ENCODE measurements at regions not wholly inside any gene's neighbourhood (a gene's known extent, or its start where the extent isn't known, plus 50 kb on each side); places are given as distances from the start of the nearest gene placed in this dataset.

DNA sequence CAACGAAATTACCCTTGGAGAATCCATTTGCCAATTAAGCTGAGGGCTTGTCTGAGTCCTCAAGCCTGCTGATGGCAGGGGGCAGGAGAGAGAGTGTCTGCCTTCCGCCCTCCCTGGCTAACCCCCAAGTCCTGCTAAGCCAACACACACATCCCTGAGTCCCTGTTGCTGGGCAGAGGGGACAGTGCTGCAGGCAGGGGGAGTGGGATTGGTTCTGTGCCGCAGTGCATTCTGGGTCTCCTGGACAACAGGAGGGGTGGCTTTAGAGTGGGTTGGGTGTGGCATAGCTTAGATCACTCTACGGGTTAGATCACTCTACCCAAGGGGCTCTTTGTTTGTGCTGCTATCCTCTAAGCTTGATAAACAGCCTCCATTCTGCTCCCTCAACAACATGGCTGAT is 427.7 kb downstream of the CDK5RAP2 start:
- Histone ChIP-seq H4K8ac (ENCODE audit: low read depth, low read length) (peak overlapping the region; percentile 66), H2AFZ (ENCODE audit: low read length) (peak overlapping the region; percentile 79), H3K27me3 (ENCODE audit: control insufficient read depth in 3 of 3, insufficient read depth in 3 of 3, low read depth in 1 of 3, low read length in 3 of 3) (no peaks in the 10 kb centered on the region), H3K79me1 (ENCODE audit: low read depth, low read length) (no peaks in the 10 kb centered on the region), H3K14ac (ENCODE audit: low read length) (no peak overlapping the region), H3K23ac (ENCODE audit: low read depth, low read length, poor library complexity) (no peak overlapping the region), H2BK12ac (ENCODE audit: low read length) (no peak overlapping the region), H3K36me3 (replicated peaks in 1 of 2; ENCODE audit: control insufficient read depth in 2 of 2, insufficient read depth in 2 of 2, low read length in 2 of 2) (no peaks in the 10 kb centered on the region), H3K9ac (ENCODE audit: low read depth, low read length, poor library complexity) (peak overlapping the region; percentile 35), H4K91ac (ENCODE audit: low read depth, low read length, poor library complexity) (no peak overlapping the region), H3K4ac (ENCODE audit: low read length) (no peak overlapping the region), H3K27ac (replicated peaks; ENCODE audit: low read length) (peak overlapping the region; percentile 75), H2BK5ac (ENCODE audit: low read length) (no peak overlapping the region), H3K9me3 (replicated peaks in 1 of 2; ENCODE audit: control insufficient read depth in 2 of 2, insufficient read depth in 1 of 2, low read depth in 1 of 2, low read length in 2 of 2) (no peaks in the 10 kb centered on the region), H2AK5ac (ENCODE audit: low read depth, low read length) (no peak overlapping the region), H2BK15ac (ENCODE audit: low read length) (no peak overlapping the region), H3K18ac (ENCODE audit: low read length) (peak overlapping the region; percentile 74), H3K4me3 (ENCODE audit: low read length in 2 of 2) (no peak overlapping the region), H3K4me1 (ENCODE audit: control insufficient read depth in 2 of 2, insufficient read depth in 1 of 2, low read depth in 1 of 2, low read length in 2 of 2) (peaks cover 0 to 13% of the 10 kb centered on the region in 2 donors), H3K4me2 (ENCODE audit: insufficient read depth, low read length, poor library complexity, severe bottlenecking) (no peak overlapping the region), H2BK120ac (ENCODE audit: low read depth, low read length) (no peak overlapping the region)
- WGBS, 2 donors (ENCODE audit: extremely low coverage in 2 of 2, insufficient read length in 2 of 2, insufficient replicate concordance in 1 of 2): no CpG with 5 or more reads among the region's 4 CpGs
- peak; percentile 48 for DNase-seq (ENCODE audit: low spot score)

DNA sequence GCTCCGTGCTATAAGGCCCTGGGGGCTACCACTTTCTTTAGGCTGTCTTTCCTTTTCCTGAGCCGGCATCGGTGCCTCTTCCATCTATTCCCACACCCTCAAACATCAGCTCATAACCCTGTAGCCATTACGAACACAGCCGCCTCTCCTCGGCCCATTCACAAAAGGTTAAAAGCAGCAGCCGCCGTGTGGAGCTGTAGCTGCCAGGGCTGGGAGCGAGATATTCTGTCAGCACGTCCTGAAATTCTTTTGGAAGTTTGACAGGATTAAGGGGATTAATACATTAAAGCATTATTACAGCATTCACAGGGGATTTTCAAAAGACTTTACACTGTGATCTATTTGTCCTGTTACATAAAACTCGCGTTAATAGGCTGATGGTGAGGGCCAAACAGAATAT is 428.2 kb downstream of the CDK5RAP2 start:
- Histone ChIP-seq H2BK15ac (ENCODE audit: low read length) (no peak overlapping the region), H2BK120ac (ENCODE audit: low read depth, low read length) (no peak overlapping the region), H2AFZ (ENCODE audit: low read length) (peak overlapping the region; percentile 79), H3K9ac (ENCODE audit: low read depth, low read length, poor library complexity) (no peak overlapping the region), H3K18ac (ENCODE audit: low read length) (no peak overlapping the region), H3K36me3 (replicated peaks in 1 of 2; ENCODE audit: control insufficient read depth in 2 of 2, insufficient read depth in 2 of 2, low read length in 2 of 2) (no peaks in the 10 kb centered on the region), H3K27ac (replicated peaks; ENCODE audit: low read length) (peak overlapping the region; percentile 75), H2BK5ac (ENCODE audit: low read length) (no peak overlapping the region), H2AK5ac (ENCODE audit: low read depth, low read length) (no peak overlapping the region), H3K4me2 (ENCODE audit: insufficient read depth, low read length, poor library complexity, severe bottlenecking) (no peak overlapping the region), H2BK12ac (ENCODE audit: low read length) (no peak overlapping the region), H3K23ac (ENCODE audit: low read depth, low read length, poor library complexity) (no peak overlapping the region), H3K4ac (ENCODE audit: low read length) (no peak overlapping the region), H4K91ac (ENCODE audit: low read depth, low read length, poor library complexity) (no peak overlapping the region), H3K4me3 (ENCODE audit: low read length in 2 of 2) (no peak overlapping the region), H3K79me1 (ENCODE audit: low read depth, low read length) (no peaks in the 10 kb centered on the region), H3K27me3 (ENCODE audit: control insufficient read depth in 3 of 3, insufficient read depth in 3 of 3, low read depth in 1 of 3, low read length in 3 of 3) (no peaks in the 10 kb centered on the region), H4K8ac (ENCODE audit: low read depth, low read length) (no peak overlapping the region), H3K9me3 (replicated peaks in 1 of 2; ENCODE audit: control insufficient read depth in 2 of 2, insufficient read depth in 1 of 2, low read depth in 1 of 2, low read length in 2 of 2) (no peaks in the 10 kb centered on the region), H3K4me1 (ENCODE audit: control insufficient read depth in 2 of 2, insufficient read depth in 1 of 2, low read depth in 1 of 2, low read length in 2 of 2) (peaks cover 0 to 13% of the 10 kb centered on the region in 2 donors), H3K14ac (ENCODE audit: low read length) (no peak overlapping the region)
- peak; percentile 9 for DNase-seq (ENCODE audit: low spot score)
- no CpG with 5 or more reads among the region's 12 CpGs for WGBS, 2 donors (ENCODE audit: extremely low coverage in 2 of 2, insufficient read length in 2 of 2, insufficient replicate concordance in 1 of 2)

DNA sequence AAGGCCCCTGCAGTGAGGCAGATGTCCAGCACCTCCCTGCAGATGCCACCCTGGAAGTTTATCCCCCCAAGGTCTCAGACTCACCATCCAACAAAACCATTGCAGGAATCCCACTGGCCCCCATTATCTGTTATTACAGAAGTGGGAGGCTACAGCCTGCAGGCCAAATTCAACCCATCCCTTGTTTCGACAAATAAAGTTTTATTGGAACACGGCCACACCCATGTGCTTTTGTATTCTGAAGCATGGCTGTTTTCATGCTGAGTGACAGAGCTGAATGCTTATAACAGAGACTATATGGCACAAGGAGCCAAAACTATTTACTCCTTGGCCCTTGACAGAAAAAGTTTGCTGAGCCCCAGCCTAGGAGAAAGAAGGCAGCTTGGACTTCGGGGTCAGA is 428.8 kb downstream of the CDK5RAP2 start:
- Histone ChIP-seq H3K4me3 (ENCODE audit: low read length in 2 of 2) (no peak overlapping the region), H2AK5ac (ENCODE audit: low read depth, low read length) (peak overlapping the region; percentile 41), H4K91ac (ENCODE audit: low read depth, low read length, poor library complexity) (no peak overlapping the region), H2BK5ac (ENCODE audit: low read length) (no peak overlapping the region), H3K23ac (ENCODE audit: low read depth, low read length, poor library complexity) (no peak overlapping the region), H3K18ac (ENCODE audit: low read length) (peak overlapping the region; percentile 38), H3K14ac (ENCODE audit: low read length) (no peak overlapping the region), H2BK15ac (ENCODE audit: low read length) (peak overlapping the region; percentile 6), H3K27me3 (ENCODE audit: control insufficient read depth in 3 of 3, insufficient read depth in 3 of 3, low read depth in 1 of 3, low read length in 3 of 3) (no peaks in the 10 kb centered on the region), H2BK12ac (ENCODE audit: low read length) (no peak overlapping the region), H2AFZ (ENCODE audit: low read length) (no peak overlapping the region), H4K8ac (ENCODE audit: low read depth, low read length) (no peak overlapping the region), H3K36me3 (replicated peaks in 1 of 2; ENCODE audit: control insufficient read depth in 2 of 2, insufficient read depth in 2 of 2, low read length in 2 of 2) (no peaks in the 10 kb centered on the region), H3K4me1 (ENCODE audit: control insufficient read depth in 2 of 2, insufficient read depth in 1 of 2, low read depth in 1 of 2, low read length in 2 of 2) (peaks cover 0 to 13% of the 10 kb centered on the region in 2 donors), H3K9me3 (replicated peaks in 1 of 2; ENCODE audit: control insufficient read depth in 2 of 2, insufficient read depth in 1 of 2, low read depth in 1 of 2, low read length in 2 of 2) (no peaks in the 10 kb centered on the region), H3K79me1 (ENCODE audit: low read depth, low read length) (no peaks in the 10 kb centered on the region), H3K27ac (replicated peaks; ENCODE audit: low read length) (no peak overlapping the region), H3K9ac (ENCODE audit: low read depth, low read length, poor library complexity) (no peak overlapping the region), H2BK120ac (ENCODE audit: low read depth, low read length) (no peak overlapping the region), H3K4me2 (ENCODE audit: insufficient read depth, low read length, poor library complexity, severe bottlenecking) (no peak overlapping the region), H3K4ac (ENCODE audit: low read length) (no peak overlapping the region)
- DNase-seq (ENCODE audit: low spot score): no peak
- WGBS, 2 donors (ENCODE audit: extremely low coverage in 2 of 2, insufficient read length in 2 of 2, insufficient replicate concordance in 1 of 2): no CpG with 5 or more reads among the region's 3 CpGs

DNA sequence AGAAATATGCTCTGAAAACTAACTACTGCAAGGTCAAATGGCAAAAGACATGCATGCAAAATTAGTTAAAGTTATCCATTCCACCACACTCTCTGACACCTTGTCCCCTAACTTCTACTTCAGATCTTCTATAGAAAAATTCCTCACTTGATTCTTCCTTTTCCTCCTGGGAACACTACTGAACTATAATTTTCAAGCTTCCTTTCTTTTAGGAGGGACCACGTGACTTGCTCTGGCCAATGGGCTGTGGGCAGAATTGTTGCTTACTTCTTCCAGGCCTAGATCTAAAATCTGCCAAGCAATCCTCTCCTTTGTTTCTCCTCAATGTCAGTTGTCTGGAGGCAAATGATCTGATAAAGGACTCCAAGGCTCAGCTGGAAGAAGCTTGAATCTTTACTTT is 441.0 kb downstream of the CDK5RAP2 start:
- Histone ChIP-seq H3K4me3 (ENCODE audit: low read length in 2 of 2) (no peak overlapping the region), H3K23ac (ENCODE audit: low read depth, low read length, poor library complexity) (no peak overlapping the region), H2BK5ac (ENCODE audit: low read length) (no peak overlapping the region), H3K4me1 (ENCODE audit: control insufficient read depth in 2 of 2, insufficient read depth in 1 of 2, low read depth in 1 of 2, low read length in 2 of 2) (no peaks in the 10 kb centered on the region), H4K8ac (ENCODE audit: low read depth, low read length) (no peak overlapping the region), H3K27ac (replicated peaks; ENCODE audit: low read length) (no peak overlapping the region), H2AFZ (ENCODE audit: low read length) (no peak overlapping the region), H4K91ac (ENCODE audit: low read depth, low read length, poor library complexity) (no peak overlapping the region), H3K36me3 (replicated peaks in 1 of 2; ENCODE audit: control insufficient read depth in 2 of 2, insufficient read depth in 2 of 2, low read length in 2 of 2) (no peaks in the 10 kb centered on the region), H3K18ac (ENCODE audit: low read length) (no peak overlapping the region), H2BK12ac (ENCODE audit: low read length) (no peak overlapping the region), H3K4me2 (ENCODE audit: insufficient read depth, low read length, poor library complexity, severe bottlenecking) (no peak overlapping the region), H3K14ac (ENCODE audit: low read length) (no peak overlapping the region), H3K9ac (ENCODE audit: low read depth, low read length, poor library complexity) (no peak overlapping the region), H2BK120ac (ENCODE audit: low read depth, low read length) (no peak overlapping the region), H3K9me3 (replicated peaks in 1 of 2; ENCODE audit: control insufficient read depth in 2 of 2, insufficient read depth in 1 of 2, low read depth in 1 of 2, low read length in 2 of 2) (peaks cover 0 to 4% of the 10 kb centered on the region in 2 donors), H3K4ac (ENCODE audit: low read length) (no peak overlapping the region), H2AK5ac (ENCODE audit: low read depth, low read length) (no peak overlapping the region), H2BK15ac (ENCODE audit: low read length) (no peak overlapping the region), H3K27me3 (ENCODE audit: control insufficient read depth in 3 of 3, insufficient read depth in 3 of 3, low read depth in 1 of 3, low read length in 3 of 3) (no peaks in the 10 kb centered on the region), H3K79me1 (ENCODE audit: low read depth, low read length) (no peaks in the 10 kb centered on the region)
- WGBS, 2 donors (ENCODE audit: extremely low coverage in 2 of 2, insufficient read length in 2 of 2, insufficient replicate concordance in 1 of 2): no CpG with 5 or more reads among the region's 1 CpG
- no peak for DNase-seq (ENCODE audit: low spot score)

Measured in neuronal stem cell (in vitro differentiated cells).